ENCODE measurements at regions not wholly inside any gene's neighbourhood (a gene's known extent, or its start where the extent isn't known, plus 50 kb on each side); places are given as distances from the start of the nearest gene placed in this dataset.

DNA sequence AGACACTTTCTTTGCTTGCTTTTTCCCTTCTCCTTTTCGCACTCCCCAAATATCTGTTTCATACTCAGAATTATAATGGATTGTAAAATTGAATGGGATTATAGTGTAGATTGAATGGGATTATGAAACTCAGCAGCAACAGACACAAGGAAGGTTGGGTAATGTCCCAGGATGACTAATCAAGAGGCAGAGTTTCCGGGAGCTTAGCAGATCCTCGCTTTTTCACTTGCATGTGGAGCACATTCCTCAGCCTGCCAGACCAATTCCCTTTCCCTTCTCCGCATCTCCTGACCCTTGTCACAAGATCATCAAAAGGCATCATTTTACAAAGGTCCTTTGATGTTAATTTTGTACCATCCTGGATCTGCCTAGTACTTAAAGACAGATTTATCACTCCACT is 55.1 kb upstream of the SLC1A1 start:
- no peak for DNase-seq

DNA sequence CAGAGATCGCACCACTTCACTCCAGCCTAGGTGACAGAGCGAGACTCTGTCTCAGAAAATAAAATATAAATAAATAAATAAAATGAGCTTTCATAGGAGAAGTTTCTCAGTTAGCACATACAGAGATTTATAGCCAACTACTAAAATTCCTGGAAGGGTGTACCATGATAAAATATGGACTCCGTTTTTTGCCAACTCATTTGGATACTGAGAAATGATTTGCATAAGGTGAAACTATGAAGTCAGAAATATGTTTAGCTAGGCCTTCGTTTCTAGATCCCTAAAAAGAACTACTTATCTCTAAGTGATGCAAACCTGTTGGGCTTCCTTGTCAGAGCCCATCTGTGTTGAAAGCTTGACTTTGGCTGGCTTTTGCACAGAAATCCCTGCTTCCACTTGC is 56.9 kb upstream of the SLC1A1 start:
- no peak for DNase-seq

DNA sequence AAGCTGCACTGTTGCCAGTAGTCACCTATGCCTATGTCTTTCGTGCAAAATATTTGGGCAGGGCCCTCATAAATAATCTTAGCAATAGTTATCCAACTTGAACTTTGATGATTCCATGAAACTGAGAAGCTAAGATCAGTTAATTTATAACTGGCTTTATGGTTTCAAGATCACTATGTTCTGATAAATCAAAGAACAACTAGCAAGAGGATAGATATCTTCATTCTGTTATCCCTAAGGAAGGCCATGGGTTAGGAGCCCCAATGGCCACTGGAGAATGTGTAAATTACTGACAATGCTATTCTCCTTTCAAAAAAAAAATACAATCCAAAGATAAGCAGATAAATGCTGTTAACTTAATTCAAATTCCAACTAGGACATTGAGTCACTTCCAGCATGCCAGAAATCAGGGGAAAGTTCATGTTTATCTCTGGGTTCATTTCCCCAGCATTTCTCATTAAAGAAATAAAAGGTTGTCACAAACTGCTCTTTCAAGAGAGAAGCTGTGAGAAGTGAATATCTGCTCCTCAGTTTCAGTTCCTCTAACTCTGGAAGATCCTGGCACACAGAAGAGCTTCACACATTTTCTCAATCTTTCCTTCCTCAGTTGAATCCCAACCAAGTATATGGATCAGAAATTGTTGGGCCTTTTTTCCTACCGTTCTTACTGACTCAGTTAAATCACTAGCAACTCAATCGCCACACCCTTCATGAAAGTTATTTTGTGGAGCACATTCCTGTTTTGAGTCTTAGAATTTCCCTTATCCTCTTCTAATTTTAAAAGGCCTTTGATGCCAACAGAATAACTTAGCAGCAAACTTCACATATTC is 59.6 kb upstream of the SLC1A1 start:
- DNase-seq = no peak

DNA sequence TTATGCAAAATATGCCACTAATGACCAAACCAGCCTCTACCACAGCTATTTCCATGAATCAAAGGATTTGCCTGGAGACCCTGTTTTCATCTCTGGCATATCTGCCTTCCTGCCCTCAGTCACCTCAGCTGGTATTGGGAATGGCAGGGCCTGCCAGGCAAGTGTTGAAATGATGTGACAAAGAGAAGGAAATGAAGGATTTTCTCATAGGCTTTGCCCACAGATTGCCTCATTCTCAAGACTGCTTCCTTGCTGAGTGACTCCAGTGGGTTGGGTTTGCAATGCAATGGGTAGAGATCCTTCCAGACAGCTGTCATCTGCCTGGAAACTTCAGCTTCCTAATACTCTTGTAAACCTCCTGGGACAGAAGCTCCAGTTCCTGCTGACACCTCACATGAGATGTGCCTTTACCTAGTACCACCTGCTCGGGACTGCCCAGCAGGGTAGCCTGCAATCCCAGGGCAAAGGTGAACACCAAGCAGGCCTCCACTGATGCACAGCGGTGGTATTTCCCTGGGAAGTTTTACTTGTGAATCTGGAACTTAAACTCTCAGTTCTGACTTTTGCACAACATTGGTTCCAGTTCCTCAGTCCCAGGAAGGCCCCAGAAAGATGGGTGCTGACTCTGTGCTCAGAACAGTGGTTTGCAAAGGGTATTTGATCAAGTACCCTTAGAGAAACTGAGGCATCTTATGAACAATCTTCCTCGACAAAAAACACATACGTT is 64.8 kb upstream of the SLC1A1 start:
- peak in 1 of 2 experiments; percentile 38 for DNase-seq

DNA sequence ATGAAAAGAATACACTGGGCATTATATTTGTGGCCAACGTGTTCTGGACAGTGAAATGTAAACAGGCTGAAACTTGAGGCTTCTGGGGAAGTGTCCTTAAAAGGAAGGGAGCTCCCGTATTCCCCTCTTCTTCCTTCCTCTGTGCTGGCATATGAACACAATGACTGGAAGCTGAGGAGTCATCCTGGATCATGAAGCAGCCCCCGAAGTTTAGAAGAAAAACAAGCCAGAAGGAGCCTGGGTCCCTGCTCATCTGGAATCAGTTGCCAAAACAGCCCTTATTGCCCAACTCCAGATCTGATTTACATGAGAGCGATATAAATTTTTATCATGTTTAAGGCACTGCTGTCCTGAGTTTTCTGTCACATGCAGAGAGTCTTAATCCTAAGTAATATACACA is 65.4 kb upstream of the SLC1A1 start:
- DNase-seq = no peak

DNA sequence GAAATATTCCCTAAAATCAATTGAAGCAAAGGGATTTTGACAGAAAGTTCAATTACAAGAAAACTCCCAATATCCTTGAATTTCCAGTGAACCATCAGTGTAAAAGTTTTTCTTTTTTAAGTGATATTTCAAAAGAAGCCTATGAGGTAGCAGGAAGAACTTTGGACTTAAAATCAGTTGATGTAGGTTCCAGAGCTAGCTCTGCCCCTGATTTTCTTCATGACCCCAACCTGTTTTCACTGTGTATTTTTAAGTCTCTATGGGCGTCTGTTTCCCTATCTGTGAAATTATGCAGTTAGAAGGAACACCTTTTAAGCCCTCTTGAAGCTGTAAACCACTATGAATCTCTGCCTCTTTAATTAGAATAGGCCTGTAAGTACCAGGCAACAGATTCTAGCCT is 66.2 kb upstream of the SLC1A1 start:
- peak in 1 of 2 experiments; percentile 32 for DNase-seq

DNA sequence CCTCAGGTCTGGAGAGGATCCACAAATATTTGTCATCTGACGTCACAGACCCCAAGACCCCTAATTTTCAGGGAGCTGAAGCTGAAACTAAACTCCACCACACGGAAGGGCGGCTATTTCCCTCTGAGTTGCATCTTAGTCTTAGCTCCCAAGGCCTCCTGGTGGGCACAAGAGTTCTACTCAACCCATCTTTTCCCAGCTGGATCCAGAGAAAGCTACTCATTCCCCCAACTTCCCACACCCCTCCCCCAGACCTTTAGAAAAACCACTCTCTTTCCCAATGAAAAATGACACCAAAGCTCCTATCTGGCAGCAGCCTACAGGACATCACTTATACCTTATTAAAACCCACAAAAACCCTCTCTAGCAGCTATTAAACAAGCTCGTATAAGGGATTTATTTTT is 67.1 kb upstream of the SLC1A1 start:
- peak; percentile 82 to 85 for DNase-seq

DNA sequence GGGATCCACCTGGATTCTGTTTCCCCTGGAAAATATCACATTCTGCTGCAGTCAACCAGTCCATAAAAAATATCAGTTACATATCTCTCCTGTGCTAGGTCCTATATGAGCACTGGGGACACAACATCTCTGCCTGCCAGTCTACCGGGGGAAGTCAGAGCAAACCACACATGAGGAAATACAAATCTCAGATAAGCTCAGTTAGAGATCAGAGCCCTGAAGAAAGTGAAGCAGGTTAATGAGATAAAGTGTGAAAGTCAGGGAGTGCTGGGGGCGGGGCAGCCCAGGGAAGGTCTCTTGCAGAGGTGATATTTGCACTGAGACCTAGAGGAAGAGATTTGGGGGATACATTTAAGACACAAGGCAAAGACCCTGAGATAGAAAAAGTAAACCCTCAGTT is 67.8 kb upstream of the SLC1A1 start:
- no peak for DNase-seq

DNA sequence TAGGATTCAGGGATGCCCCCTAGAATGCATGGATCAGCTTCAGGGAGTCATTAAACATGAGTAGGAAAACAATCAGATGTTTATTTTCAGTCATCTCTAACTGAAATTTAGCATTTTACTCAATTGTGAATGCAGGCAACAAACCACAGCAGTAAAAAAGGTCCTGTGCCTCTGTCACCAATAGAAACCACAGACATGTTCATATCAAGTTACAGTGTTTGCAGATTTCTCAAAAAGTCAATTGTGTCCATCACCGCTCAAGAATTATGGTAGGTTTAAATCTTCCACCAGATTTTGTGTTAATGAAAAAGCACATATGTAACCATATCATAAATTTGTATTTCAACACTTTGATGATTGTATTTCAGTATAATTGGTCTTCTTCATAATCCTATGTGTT is 68.4 kb upstream of the SLC1A1 start:
- no peak for DNase-seq

DNA sequence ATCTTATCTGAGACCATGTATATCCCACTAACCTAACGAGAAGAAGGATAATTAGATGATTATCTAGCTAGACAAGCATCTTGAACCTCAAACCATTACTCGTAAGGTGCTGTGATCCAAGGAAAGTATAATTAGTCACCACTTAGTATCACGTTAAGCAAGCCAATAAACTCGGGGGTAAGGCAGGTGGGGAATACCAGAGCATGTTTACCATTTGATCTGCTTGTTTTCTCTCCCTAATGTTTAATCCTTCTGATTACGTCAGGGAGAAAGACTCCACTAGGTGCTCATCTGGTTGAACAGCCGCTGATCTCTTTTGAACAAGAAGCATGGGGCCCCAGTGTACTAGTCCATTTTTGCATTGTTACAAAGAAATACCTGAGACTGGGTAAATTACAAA is 69.9 kb upstream of the SLC1A1 start:
- no peak for DNase-seq

DNA sequence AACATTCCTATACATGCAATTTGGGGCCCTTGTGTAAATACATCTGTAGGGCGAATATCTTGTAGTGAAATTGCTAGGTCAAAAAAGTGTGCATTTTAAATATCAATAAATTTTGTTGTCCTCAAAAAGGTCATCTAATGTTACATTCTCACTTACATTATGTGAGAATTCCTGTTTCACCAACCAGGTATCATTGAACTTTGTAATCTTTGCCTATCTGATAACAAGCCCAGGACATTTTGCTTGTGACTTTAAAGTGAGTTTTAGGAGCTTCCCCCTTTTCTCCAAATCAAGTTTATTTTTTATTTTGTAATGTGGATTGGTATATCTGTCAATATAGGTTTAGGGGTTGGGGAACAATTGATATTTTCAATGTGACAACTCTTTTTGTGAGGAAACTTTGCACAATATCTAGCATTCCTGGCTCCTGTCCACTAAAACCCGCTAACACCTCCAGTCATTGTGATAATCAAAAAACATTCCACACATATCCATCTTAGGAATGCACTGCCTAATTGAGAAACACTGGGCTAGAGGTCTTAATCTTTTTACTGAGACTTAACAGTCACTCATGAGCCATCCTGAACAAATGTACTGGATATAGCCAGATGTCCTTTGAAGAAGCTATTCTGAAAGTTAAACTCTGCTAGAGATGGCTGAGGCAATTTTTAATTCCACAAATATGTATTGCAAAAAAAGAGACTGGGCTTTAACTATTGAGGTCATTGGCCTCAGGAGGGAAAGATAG is 72.5 kb upstream of the SLC1A1 start:
- no peak for DNase-seq

DNA sequence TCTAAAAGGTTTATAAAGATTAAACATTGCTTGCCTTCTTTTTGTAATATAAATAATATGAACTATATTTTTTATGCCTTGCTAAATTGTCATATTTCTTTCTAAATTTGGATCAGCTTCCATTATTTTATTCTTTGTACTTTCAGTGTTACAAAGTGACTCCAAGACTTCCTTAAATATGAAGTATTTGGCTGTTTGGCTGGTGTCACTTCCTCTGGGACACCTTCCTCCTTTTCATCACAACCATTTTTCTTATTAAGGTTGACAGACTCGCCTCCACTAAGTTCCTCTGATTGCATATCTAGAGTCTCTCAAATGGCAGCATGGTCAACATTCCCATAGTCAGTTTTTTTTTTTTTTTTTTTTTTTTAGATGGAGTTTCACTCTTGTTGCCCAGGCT is 73.8 kb upstream of the SLC1A1 start:
- no peak for DNase-seq

DNA sequence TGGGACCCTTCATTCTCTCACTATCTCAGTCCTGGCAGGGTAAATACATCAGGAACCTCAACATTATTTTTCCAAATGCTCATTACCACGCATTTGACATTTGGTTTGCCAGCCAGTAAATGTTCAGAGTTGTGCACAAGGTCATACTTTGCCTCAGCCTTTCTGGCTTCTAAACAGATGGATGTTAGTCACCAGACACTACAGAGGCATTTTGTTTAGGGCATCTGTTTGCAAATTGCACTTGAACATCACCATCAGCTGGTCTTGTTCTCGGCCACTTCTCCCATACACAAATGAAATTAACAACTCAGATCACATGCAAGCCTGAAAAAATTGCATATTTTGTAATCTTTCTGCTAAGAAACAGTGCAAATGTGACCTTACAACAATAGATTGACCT is 75.0 kb upstream of the SLC1A1 start:
- no peak for DNase-seq

DNA sequence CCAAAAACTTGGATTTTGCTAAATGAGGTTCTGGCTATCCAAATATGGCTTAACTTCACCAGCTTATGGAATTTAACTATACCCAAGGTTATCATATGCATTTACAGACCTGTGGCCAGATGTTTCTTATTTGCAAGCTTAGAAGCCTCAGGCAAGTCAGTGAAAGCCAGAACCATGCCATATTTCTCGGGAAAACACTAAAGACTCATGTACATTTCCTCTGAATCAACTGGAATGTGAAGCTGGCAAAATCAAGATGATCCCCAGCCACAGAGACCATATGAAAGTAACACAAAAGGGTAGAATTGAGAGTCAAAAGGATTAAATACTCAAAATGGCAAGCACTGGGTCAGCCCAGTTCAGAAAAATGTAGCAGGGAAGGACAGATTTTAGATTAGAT is 76.4 kb upstream of the SLC1A1 start:
- no peak for DNase-seq

DNA sequence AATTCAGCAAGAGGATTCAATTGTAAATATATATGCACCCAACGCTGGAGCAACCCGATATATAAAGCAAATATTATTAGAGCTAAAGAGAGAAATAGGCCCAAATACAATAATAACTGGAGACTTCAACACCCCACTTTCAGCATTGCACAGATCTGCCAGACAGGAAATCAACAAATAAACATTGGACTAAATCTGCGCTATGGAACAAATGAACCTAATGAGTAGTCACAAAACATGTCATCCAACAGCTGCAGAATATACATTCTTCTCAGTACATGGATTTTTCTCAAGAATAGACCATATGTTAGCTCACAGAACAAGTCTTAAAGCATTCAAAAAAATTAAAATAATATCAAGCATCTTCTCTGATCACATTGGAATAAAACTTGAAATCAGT is 86.1 kb upstream of the SLC1A1 start:
- DNase-seq = no peak

DNA sequence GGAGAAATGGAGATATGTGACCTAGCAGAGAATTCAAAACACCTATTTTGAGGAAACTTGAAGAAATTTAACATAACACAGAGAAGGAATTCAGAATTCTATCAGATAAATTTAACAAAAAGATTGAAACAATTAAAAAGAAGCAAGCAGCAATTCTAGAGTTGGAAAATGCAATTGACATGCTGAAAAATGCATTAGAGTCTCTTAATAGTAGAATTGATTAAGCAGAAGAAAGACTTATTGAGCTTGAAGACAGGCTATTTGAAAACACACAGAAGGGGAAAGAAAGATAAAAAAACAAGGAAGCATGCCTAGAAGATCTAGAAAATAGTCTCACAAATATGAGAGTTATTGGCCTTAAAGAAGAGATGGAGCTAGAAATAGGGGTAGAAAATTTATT is 87.8 kb upstream of the SLC1A1 start:
- no peak for DNase-seq

DNA sequence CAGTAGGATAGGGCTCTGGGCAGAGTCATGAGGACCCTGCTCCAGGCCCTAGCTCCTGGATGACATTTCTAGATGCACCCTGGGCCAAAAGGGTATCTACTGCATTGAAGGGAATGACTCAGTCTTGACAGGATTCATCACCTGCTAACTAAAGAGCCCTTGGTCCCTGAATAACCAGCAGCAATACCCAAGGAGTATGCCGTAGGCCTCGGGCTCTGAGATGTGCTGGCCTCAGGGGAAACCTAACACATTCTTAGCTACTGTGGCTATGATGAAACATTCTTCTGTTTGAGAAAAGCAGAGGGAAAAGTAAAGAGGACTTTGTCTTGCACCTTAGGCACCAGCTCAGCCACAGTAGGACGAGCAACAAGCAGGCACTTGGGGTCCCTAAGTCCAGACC is 89.5 kb upstream of the SLC1A1 start:
- no peak for DNase-seq

DNA sequence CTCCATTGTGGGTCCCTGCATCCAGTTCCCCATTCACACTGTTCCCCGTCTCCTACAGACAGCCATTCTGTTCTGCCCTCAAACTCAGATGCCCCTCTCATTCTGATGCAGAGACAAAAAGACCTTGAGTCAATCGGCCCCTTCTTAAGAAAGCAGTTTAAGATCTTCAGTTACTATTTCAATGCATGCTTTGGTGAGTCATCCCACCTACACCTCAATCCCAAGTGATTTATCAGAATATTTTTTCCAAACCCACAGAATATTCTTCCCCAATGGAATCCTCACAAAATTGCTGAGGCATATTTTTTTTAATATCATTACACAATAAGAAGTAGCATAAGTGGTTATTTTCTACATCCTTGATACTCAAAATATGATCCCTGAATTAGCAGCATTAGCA is 92.4 kb upstream of the SLC1A1 start:
- DNase-seq = no peak

DNA sequence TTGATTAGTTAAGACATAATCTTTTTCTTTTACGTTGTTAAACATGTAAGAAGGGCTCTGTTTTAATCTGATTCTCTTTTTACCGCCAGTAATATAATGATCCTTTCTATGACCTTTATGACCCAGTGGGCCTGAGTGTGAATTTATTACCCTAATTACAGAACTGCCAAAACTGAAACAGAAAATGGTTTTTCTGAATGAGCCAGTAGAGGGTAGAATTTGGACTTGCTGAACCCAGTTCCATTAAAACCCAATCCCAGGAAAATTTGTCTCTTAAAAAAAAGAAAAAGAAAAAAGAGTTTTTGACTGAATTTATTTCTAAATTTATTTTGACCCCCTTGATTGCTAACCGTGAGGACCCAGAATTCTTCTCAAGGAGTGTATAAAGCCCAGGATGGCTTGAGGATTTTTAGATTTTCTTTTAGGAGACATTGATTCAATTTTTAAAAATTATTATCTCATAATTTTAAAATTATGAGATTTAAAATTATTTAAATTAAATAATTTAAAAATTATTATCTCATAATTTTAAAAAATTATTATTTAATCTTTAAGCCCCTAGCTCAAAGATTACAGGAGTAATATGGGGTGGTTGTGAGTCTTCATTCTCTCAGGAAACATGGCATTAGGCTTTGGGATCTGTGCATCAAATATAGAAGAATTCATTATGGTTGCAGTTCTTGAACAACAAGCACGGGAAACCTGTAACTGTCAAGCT is 94.1 kb upstream of the GLIS3 start:
- DNase-seq = no peak

DNA sequence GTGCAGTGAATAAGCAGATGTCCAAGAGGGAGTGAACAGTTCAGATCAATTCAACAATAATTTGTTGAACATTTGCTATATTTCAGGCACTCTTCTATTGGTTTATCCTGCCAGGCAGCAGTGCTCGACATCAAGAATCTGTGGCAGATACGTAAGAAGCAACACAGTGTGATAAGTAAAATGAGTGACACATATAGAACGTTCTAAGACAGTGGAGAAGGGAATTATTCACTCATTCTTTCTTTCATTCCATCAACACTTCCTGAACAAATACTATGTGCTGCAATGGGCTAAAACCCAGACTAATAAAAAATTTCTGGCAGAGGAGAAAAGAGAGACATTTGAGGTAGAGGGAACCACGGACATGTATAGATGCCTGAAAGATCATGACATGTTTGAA is 89.9 kb upstream of the GLIS3 start:
- DNase-seq = no peak

DNA sequence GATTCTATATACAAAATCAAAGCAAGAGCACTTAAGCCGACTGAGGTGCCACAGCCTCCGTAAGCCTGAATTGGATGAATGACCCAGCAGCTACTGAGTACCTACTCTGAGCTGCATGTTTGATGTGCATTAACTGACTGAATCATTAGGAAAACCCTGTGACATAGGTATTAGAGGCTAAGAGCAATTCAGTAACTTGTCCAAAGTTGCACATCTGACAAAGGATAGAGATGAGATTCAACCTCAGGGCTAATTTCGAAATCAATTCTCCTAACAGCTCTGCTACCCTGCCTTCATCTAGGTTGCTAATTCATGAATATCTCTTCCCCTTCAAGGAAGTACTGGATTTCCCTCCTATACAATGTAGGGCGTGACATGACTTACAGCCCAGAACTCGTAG is 89.1 kb upstream of the GLIS3 start:
- no peak for DNase-seq

DNA sequence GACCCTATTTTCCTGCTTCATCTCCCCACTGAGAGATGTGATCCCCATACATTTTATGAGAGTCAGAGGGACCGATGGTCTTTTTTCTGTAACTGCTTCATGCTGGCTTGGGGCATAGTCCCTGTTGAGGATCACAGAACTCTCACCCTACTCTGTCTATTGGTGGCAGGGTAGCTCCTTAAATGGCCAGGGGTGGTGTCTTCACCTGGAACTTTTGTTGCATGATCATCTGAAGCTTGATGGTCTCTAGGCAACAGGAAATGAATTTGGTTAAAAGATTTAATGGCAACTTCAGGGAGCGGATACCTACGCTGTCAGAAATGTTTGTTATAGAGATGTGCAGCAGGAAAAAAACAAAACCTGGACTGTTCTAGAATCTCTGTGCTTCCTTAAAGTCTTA is 87.0 kb upstream of the GLIS3 start:
- DNase-seq = no peak

DNA sequence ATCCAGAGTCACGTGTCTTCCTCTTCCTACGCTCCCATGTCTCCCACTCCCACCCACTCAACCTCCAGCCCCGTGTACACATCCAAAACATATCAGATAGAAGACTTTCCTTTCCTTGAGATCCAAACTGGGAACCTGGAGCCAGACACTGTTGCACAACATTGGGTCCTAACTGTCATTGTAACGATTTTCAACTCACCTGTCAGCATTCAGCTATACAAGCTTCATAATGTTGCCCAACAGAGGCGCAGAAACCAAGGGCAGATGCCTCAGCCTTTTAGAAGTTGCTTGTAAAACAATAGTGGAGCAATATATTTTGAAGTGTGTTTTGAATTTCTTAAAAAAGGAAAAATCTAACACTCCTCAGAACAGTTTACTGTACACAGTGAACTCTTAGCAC is 84.9 kb upstream of the GLIS3 start:
- no peak for DNase-seq
